ENCODE measurements at regions not wholly inside any gene's neighbourhood (a gene's known extent, or its start where the extent isn't known, plus 50 kb on each side); places are given as distances from the start of the nearest gene placed in this dataset.

- no peak for TF ChIP-seq CTCF (conservative IDR thresholded peaks at IDR 0.05; ENCODE audit: low read length)
- TF ChIP-seq EZH2phosphoT487 (IDR thresholded peaks at IDR 0.05; ENCODE audit: borderline replicate concordance): no peak
Observed at GRCh38 chr1:56105397-56105796, 474.0 kb downstream of the PLPP3 start.

Data from Loucy (cell line).